Right lung (tissue), 2 donors: ENCODE measurements at regions not wholly inside any gene's neighbourhood (a gene's known extent, or its start where the extent isn't known, plus 50 kb on each side); places are given as distances from the start of the nearest gene placed in this dataset.
A peak's percentile ranks its signal among the peaks of the same experiment; 100 is the strongest.
"Not testable (repeated sequence)": the region's sequence is repeated elsewhere in the genome, so short reads cannot be mapped to it uniquely, and the experiment has no call there.

Source experiments
- DNase-seq, 2 donors: peaks; one replicate each; pipeline ENCODE4 v3.0.0-alpha.2; 2013

GRCh38 chr21:17738176-17738953 lies 80.8 kb downstream of the C21orf91 start:
- no peak for DNase-seq

- DNase-seq: no peak
Observed at GRCh38 chr21:17736072-17736471, 83.1 kb downstream of the C21orf91 start.

- DNase-seq: no peak
Observed at GRCh38 chr21:17733209-17733608, 85.9 kb downstream of the C21orf91 start.

GRCh38 chr21:17732306-17732705 lies 86.8 kb downstream of the C21orf91 start:
- DNase-seq: no peak

- DNase-seq: no peak
Observed at GRCh38 chr21:17731554-17731953, 87.6 kb downstream of the C21orf91 start.

GRCh38 chr21:17730782-17731181 lies 88.4 kb downstream of the C21orf91 start:
- DNase-seq: no peak

- no peak for DNase-seq
Observed at GRCh38 chr21:17729455-17729854, 89.7 kb downstream of the C21orf91 start.

- DNase-seq: no peak
Observed at GRCh38 chr21:17727361-17727760, 91.8 kb downstream of the C21orf91 start.

GRCh38 chr21:17726047-17726829 lies 92.9 kb downstream of the C21orf91 start:
- DNase-seq: no peak

GRCh38 chr21:17725339-17725738 lies 93.8 kb downstream of the C21orf91 start:
- DNase-seq: no peak

GRCh38 chr21:17712887-17713286 lies 100.2 kb upstream of the BTG3 start:
- no peak for DNase-seq

GRCh38 chr21:17711896-17712295 lies 99.2 kb upstream of the BTG3 start:
- DNase-seq: no peak

GRCh38 chr21:17709266-17709611 lies 96.5 kb upstream of the BTG3 start:
- no peak for DNase-seq

- no peak for DNase-seq
Observed at GRCh38 chr21:17708522-17709265, 96.0 kb upstream of the BTG3 start.

GRCh38 chr21:17699524-17700189 lies 87.0 kb upstream of the BTG3 start:
- no peak for DNase-seq

- no peak for DNase-seq
Observed at GRCh38 chr21:17697473-17697872, 84.8 kb upstream of the BTG3 start.

- DNase-seq: not testable (repeated sequence)
Observed at GRCh38 chr21:17694416-17694815, 81.7 kb upstream of the BTG3 start.

- DNase-seq: no peak
Observed at GRCh38 chr21:17693801-17694200, 81.1 kb upstream of the BTG3 start.

GRCh38 chr21:17690078-17690494 lies 77.4 kb upstream of the BTG3 start:
- DNase-seq: no peak

- DNase-seq: peak; percentile 11 to 21
Observed at GRCh38 chr21:17688912-17689874, 76.5 kb upstream of the BTG3 start.

GRCh38 chr21:17682924-17683323 lies 70.2 kb upstream of the BTG3 start:
- DNase-seq: no peak
